ENCODE measurements at regions not wholly inside any gene's neighbourhood (a gene's known extent, or its start where the extent isn't known, plus 50 kb on each side); places are given as distances from the start of the nearest gene placed in this dataset.

DNA sequence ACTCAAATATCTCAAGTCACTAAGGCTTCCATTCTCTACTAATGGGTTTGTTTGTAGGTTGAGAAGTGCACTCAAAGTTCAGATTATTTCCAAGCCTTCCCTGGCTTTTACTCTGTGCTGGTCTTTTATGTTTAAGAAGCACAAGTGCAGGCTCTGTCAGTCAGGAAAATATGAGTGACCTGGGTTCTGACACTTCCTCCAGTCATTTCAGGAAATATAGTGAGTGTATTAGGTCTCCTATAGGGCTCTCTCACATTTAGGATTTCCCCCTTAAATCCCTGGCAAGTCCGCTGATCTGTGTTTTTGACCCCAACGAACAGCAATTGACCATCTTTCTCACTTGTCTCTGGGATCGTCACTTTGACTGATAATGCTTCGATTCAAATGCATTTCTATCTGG is 210.2 kb downstream of the ARPP21 start:
- no peak for DNase-seq

GRCh38 chr3:35849963-35850362 is 210.6 kb downstream of the ARPP21 start:
- DNase-seq: no peak

GRCh38 chr3:35857004-35857403 is 217.7 kb downstream of the ARPP21 start:
- DNase-seq: no peak

DNA sequence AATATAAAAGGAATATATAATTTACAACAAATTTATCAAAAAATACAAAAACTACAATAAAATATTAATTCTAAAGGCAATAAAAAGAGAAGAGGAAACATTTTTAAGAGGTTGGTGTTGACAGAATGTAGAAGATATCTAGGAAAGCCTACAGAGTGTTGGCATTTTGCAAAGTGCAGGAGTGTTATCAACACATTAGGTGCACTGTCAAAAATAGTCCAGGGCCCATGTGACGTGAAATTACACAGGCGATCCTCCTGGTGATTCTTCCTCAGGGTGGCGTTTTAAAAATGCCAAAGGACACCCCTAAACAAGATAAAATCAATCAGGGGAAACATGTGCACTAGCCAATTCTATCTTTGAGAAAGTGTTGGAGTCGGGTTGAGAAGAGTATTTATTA is 222.7 kb downstream of the ARPP21 start:
- no peak for DNase-seq

GRCh38 chr3:35864871-35865270 is 225.5 kb downstream of the ARPP21 start:
- DNase-seq: no peak

GRCh38 chr3:35867791-35868190 is 228.5 kb downstream of the ARPP21 start:
- DNase-seq: peak; percentile 35

GRCh38 chr3:35871009-35871408 is 231.7 kb downstream of the ARPP21 start:
- no peak for DNase-seq

GRCh38 chr3:35883929-35884328 is 244.6 kb downstream of the ARPP21 start:
- DNase-seq: no peak

DNA sequence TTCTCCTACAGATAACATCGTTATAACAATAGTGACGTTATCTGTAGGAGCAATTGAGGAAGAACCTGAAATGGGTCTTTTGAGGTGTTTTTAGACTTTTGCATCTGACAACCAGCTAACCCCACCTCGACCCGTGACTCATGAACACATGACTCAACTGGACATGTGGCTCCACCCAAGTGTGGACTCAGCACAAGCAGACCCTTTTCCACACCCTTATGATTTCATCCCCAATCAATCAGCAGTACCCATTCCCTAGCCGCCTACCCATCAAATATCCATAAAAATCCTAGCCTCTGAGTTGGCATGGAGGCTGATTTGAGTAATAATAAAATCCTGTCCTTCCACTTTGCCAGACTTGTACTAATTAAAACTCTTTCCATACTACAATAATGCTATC is 255.4 kb downstream of the ARPP21 start:
- no peak for DNase-seq

- no peak for DNase-seq
Observed at GRCh38 chr3:35899245-35899644, 259.9 kb downstream of the ARPP21 start.

DNA sequence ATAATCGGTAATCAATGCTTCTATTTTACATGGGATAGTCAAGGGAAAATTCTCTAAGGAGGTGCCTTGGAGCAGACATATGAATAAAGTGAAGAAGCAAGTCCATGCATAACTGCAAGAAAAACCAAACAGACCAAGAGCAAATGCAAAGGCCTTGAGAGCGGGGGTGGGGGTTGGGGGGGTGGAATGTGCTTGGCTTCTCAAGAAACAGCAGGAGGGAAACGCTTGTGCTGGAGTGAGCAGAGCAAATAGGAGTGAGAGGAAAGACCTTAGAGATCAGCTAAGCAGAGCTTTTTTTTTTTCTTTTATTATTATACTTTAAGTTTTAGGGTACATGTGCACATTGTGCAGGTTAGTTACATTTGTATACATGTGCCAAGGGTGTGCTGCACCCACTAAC is 260.8 kb downstream of the ARPP21 start:
- DNase-seq: no peak

- peak; percentile 13 for DNase-seq
Observed at GRCh38 chr3:35908366-35909232, 269.3 kb downstream of the ARPP21 start.

DNA sequence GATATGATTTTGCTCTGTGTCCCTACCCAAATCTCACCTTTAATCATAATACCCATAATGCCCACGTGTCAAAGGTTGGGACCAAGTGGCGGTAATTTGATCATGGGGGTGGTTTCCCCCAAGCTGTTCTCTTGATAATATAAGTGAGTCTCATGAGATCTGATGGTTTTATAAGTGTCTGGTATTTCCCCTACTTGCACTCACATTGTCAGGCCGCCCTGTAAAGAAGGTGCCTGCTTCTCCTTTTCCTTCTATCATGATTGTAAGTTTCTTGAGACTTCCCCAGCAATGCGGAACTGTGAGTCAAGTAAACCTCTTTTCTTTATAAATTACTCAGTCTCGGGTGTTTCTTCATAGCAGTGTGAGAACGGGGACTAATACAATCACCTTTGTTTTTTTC is 279.8 kb downstream of the ARPP21 start:
- DNase-seq: no peak

DNA sequence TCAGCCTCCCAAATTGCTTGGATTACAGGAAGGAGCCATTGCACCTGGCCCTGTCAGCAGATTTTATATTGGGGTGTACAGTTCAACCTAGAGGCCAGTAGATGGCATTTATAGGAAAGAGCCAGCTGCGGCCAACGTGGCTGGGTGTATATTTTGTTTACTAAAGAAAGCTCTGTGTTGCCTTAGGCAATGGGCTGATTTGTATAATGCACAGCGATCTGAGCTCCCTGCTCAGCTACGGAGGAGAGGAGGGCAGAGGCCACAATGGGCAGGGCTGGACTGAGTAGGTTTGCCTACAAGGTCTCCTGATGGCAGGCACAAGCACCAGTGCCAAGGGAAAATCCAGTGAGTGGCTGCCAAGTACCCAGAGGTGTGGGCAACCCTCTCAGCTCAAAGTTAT is 282.4 kb downstream of the ARPP21 start:
- DNase-seq: no peak

- DNase-seq: peak; percentile 50
Observed at GRCh38 chr3:35924070-35924469, 284.7 kb downstream of the ARPP21 start.

GRCh38 chr3:35927441-35927840 is 288.1 kb downstream of the ARPP21 start:
- DNase-seq: no peak

- DNase-seq: no peak
Observed at GRCh38 chr3:35929158-35929557, 289.8 kb downstream of the ARPP21 start.

- no peak for DNase-seq
Observed at GRCh38 chr3:35931867-35932266, 292.5 kb downstream of the ARPP21 start.

DNA sequence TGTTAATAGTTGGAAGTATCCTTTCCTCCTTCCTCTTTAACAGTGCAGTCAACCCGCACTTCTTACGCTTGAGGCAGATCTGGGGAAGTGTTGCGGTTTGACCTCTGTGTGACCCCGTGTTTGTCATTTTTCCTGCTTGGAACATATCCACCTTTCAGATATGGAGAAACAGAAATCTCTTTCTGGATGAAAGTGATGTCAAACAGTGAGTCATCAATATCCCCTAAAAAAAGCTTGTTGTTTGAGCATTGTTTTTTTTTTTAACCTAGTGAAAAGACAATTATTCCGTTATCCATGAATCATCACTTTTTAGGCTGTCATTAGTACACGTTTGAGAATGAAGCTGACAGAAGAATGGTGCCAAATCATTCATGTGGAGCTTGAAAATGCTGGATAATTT is 293.7 kb downstream of the ARPP21 start:
- no peak for DNase-seq

DNA sequence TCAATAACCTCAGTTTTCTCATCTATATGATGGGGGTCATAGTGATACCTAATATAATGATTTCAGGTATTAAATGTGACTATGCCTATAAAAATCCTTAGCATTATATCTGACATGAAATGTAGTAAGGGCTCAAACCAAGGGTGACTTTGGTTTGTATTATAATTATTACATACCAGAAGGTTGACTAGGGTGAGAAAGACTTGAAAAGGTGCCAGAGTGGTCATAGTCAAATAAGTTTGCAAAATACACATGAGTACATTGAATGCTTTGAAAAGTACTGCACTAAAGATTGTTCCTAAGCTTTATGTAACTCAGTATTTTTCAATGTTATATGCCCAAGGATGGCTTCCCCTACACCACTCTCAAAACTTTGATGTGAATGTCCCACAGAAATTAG is 297.2 kb downstream of the ARPP21 start:
- DNase-seq: no peak

DNA sequence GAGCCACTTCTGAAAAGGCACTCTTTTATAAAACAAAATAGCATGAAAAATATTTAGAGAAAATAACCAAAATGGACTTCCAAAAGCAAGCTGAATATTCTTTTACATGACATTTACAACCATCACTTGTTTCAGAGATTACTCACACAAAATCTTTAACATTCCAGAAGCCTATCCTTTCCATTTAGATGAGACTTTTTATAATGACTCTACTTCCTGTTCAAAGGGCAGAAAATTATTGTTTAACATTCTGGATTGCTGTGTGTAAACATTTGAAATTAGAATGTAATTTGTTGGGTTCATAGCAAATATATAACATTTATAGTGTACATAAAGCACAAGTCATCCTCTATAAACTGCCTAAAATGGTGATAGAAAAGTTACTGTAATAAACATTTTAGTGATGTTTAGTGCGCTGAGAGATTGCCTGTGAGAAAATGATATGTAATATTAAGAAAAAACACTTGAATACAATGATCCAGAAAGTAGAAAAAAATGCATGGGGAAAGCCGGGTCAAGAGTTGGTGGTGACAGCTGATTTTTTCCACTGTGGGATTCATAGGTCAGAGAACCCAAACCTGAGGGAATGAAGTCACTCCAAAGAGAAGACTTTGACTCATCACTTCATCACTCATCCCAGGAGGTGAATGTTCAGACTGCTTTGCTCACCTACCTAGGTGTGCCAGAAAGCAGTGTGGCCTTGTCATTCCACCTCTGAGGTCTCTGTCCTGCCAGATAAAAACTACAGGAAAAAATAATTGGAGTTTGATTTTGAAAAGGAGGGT is 305.8 kb downstream of the ARPP21 start:
- DNase-seq: no peak

GRCh38 chr3:35946121-35946853 is 307.0 kb downstream of the ARPP21 start:
- DNase-seq: no peak

DNA sequence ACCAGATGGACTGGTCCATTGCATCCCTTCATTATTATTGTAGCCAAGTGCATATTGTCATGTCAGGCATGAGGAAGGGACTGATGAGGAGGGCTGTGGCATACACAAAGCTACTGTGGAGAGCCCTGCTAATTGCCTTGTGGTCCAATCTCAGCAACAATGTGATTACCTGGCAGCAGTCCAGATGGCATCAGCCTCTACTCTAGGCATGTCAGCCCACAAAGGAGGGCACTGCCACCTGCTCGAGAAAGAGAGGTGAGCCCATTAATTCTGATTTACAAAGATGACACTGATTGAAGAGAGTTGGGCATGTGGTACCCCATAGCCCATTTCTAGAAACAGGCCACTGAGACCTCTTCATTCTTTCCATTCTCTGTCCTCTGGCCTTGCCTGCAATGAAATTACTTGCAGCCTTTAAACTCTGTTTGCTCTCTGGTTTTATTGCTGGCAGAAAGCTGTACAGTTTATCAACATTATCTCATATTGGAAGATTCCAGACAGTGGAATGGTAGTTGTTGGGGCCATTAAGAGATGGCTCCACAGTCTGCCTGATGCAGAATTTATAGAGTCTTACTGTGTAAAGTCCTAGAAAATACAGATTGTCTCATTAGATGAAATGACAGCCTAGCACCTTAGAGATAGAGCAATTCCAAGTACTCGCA is 307.7 kb downstream of the ARPP21 start:
- no peak for DNase-seq

Measured in NCI-H524 treated with DMSO at 0.1 percent for 48 hours (cell line).